ENCODE measurements at regions not wholly inside any gene's neighbourhood (a gene's known extent, or its start where the extent isn't known, plus 50 kb on each side); places are given as distances from the start of the nearest gene placed in this dataset.

DNA sequence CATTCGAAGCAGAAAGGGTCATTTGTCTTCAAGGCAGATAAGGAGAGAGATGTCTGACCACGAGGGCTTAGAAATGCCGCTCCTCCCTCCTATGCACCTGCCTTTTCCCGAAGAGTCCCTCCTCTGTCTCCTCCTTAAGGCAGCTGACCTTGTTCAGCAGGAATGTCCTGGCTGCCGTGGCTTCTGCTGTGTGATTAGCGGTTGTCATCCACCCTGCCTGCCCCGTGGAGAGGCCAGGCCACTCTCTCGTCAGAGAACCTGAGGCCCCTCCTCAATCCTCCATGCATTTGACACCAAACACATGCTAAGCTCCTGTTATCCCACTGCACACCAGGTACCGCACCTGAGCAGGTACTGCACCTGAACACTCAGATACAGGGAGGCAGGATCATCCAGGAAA, 834.6 kb downstream of the TBC1D22A start:
- TF ChIP-seq CTCF (IDR thresholded peaks at IDR 0.05; ENCODE audit: low read depth, low read length, poor library complexity, severe bottlenecking) (no peak), EZH2phosphoT487 (IDR thresholded peaks at IDR 0.05; ENCODE audit: borderline replicate concordance, low read length) (no peak)
